ENCODE measurements at regions not wholly inside any gene's neighbourhood (a gene's known extent, or its start where the extent isn't known, plus 50 kb on each side); places are given as distances from the start of the nearest gene placed in this dataset.

DNA sequence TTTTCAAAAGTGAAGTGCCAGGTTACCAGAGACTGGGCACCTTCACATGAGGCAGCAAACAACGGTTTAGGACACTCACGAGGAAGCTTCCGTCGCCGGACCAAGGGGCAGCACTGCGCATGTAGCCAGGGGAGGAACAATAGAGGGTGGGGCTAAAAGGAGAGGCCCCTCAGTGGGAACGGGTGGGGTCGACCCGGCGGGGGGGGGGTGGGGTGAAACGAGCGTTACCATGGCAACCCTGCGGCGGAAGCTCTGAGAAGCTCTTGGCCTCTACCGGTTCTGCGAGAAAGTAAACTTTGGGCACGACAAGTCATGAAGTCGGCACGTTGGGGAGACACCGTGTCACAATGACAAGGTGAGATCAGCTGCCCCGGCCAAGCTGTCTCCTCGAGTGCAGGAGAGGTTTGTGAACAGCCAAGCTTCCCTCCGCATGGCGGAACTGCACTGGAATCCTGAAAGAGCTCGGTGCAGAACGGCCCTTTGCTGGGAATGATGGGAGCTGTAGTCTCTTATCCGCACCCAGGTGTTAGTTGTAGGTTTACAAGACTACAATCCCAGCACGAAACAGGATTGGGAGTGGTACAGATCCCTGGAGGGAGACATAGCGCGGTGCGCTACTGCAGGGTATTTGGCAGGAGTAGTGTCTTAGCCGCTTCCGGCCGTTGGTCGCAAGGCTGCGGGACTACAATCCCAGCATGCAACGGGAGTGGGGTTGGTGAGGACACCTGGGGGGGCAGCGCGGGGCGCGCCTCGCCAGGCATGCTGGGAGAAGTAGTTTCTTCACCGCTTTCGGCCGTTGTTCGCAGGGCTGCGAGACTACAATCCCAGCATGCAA, 72.8 kb upstream of the ZNF722 start:
- no peak for TF ChIP-seq ELF4 (IDR thresholded peaks at IDR 0.05)
- no peak for TF ChIP-seq SUZ12 (IDR thresholded peaks at IDR 0.05)
- no peak for TF ChIP-seq TARDBP (IDR thresholded peaks at IDR 0.05)
- no peak for TF ChIP-seq BHLHE40 (IDR thresholded peaks at IDR 0.05; ENCODE audit: borderline replicate concordance)
- no peak for TF ChIP-seq ZNF384 (IDR thresholded peaks at IDR 0.05)
- TF ChIP-seq, protein P1, sequence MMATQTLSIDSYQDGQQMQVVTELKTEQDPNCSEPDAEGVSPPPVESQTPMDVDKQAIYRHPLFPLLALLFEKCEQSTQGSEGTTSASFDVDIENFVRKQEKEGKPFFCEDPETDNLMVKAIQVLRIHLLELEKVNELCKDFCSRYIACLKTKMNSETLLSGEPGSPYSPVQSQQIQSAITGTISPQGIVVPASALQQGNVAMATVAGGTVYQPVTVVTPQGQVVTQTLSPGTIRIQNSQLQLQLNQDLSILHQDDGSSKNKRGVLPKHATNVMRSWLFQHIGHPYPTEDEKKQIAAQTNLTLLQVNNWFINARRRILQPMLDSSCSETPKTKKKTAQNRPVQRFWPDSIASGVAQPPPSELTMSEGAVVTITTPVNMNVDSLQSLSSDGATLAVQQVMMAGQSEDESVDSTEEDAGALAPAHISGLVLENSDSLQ (IDR thresholded peaks at IDR 0.05): no peak
- TF ChIP-seq FOXK2 (IDR thresholded peaks at IDR 0.05): no peak
- TF ChIP-seq SP1 (IDR thresholded peaks at IDR 0.05): no peak

Measured in HEK293T (cell line).